HG03571 (cell line): ENCODE measurements at regions not wholly inside any gene's neighbourhood (a gene's known extent, or its start where the extent isn't known, plus 50 kb on each side); places are given as distances from the start of the nearest gene placed in this dataset.

Source experiments
- ATAC-seq: cut with Tn5 transposase; IDR thresholded peaks from one replicate; pipeline ENCODE4 v1.9.1; 2021; ENCODE audit not compliant: unreplicated experiment

GRCh38 chr2:12964904-12965539, 248.3 kb downstream of the TRIB2 start:
- no peak for ATAC-seq

GRCh38 chr2:12965540-12966269, 249.0 kb downstream of the TRIB2 start:
- no peak for ATAC-seq

- no peak for ATAC-seq
Observed at GRCh38 chr2:12967804-12968203, 251.1 kb downstream of the TRIB2 start.

- ATAC-seq: no peak
Observed at GRCh38 chr2:12968399-12968798, 251.7 kb downstream of the TRIB2 start.

GRCh38 chr2:12970861-12971260, 254.1 kb downstream of the TRIB2 start:
- ATAC-seq: no peak

- ATAC-seq: no peak
Observed at GRCh38 chr2:12971581-12972365, 255.0 kb downstream of the TRIB2 start.

- no peak for ATAC-seq
Observed at GRCh38 chr2:12978066-12978835, 261.5 kb downstream of the TRIB2 start.

- ATAC-seq: no peak
Observed at GRCh38 chr2:12979066-12979465, 262.3 kb downstream of the TRIB2 start.

GRCh38 chr2:12980817-12981216, 264.1 kb downstream of the TRIB2 start:
- ATAC-seq: no peak

GRCh38 chr2:12982149-12982584, 265.4 kb downstream of the TRIB2 start:
- ATAC-seq: no peak

- no peak for ATAC-seq
Observed at GRCh38 chr2:12987246-12987645, 270.5 kb downstream of the TRIB2 start.

GRCh38 chr2:12988279-12988678, 271.5 kb downstream of the TRIB2 start:
- ATAC-seq: no peak

GRCh38 chr2:12990523-12990922, 273.8 kb downstream of the TRIB2 start:
- no peak for ATAC-seq

GRCh38 chr2:12998685-12999084, 281.9 kb downstream of the TRIB2 start:
- ATAC-seq: no peak

- no peak for ATAC-seq
Observed at GRCh38 chr2:13000664-13001363, 284.1 kb downstream of the TRIB2 start.

- no peak for ATAC-seq
Observed at GRCh38 chr2:13001408-13001807, 284.7 kb downstream of the TRIB2 start.

- ATAC-seq: no peak
Observed at GRCh38 chr2:13002536-13003331, 286.0 kb downstream of the TRIB2 start.

GRCh38 chr2:13003500-13003899, 286.8 kb downstream of the TRIB2 start:
- no peak for ATAC-seq

GRCh38 chr2:13005048-13005447, 288.3 kb downstream of the TRIB2 start:
- ATAC-seq: no peak
